Adrenal gland (tissue), 5 donors: ENCODE measurements at regions not wholly inside any gene's neighbourhood (a gene's known extent, or its start where the extent isn't known, plus 50 kb on each side); places are given as distances from the start of the nearest gene placed in this dataset.

Source experiments
- CTCF ChIP-seq, 6 experiments: fragments of 450-650 bp in 4 of 6; fragments of 200-600 bp in 2 of 6; sonication (generic) in 1 of 6; IDR thresholded peaks; 1 replicate in 5 of 6; 2 replicates in 1 of 6; pipeline versions ENCODE4 v1.5.1 to v1.8.0; 2016 to 2021; ENCODE audit warnings: antibody characterized with exemption in 6 of 6, mild to moderate bottlenecking in 2 of 6, moderate library complexity in 1 of 6
- POLR2A ChIP-seq, 2 donors: fragments of 450-650 bp; IDR thresholded peaks; one replicate each; pipeline ENCODE4 v1.6.1; 2017; ENCODE audit warnings: antibody characterized with exemption in 2 of 2, mild to moderate bottlenecking in 2 of 2, moderate library complexity in 1 of 2
- donor health status: DM: no; HTN: no; CAD: no.

- TF ChIP-seq CTCF (IDR thresholded peaks at IDR 0.05) (no peak), POLR2A (IDR thresholded peaks at IDR 0.05) (no peak)
Observed at GRCh38 chrX:20438871-20439526, 172.3 kb upstream of the RPS6KA3 start.
